Mesendoderm (in vitro differentiated cells): ENCODE measurements at regions not wholly inside any gene's neighbourhood (a gene's known extent, or its start where the extent isn't known, plus 50 kb on each side); places are given as distances from the start of the nearest gene placed in this dataset.

Experiments
- DNase-seq: peaks from one replicate; pipeline ENCODE4 v3.0.0; 2013
- H2AK5ac ChIP-seq: 2 replicates; pipeline ENCODE4 v1.6.1; 2013; ENCODE audit warnings: low read length, inconsistent platforms
- H2BK120ac ChIP-seq: 2 replicates; pipeline ENCODE4 v1.6.1; 2013; ENCODE audit warnings: low read depth, mild to moderate bottlenecking, low read length, moderate library complexity, mixed read lengths
- H2BK15ac ChIP-seq: replicated peaks from 2 replicates; pipeline ENCODE4 v1.6.1; 2013; ENCODE audit warnings: low read depth, mild to moderate bottlenecking, moderate library complexity
- H2BK5ac ChIP-seq: 2 replicates; pipeline ENCODE4 v1.6.1; 2013; ENCODE audit warnings: low read length, inconsistent platforms
- H3K18ac ChIP-seq: 2 replicates; pipeline ENCODE4 v1.6.1; 2013; ENCODE audit warnings: mild to moderate bottlenecking, low read length, mixed read lengths
- H3K23ac ChIP-seq: one replicate; pipeline ENCODE4 v1.6.1; 2013; ENCODE audit warnings: low read length
- H3K27ac ChIP-seq: 2 replicates; pipeline ENCODE4 v1.5.1; 2013; ENCODE audit warnings: low read depth, mild to moderate bottlenecking, inconsistent platforms, low read length, moderate library complexity
- H3K27me3 ChIP-seq: 2 replicates; pipeline ENCODE4 v1.6.1; 2013; ENCODE audit warnings: low read length, control low read depth, mild to moderate bottlenecking, inconsistent platforms; ENCODE audit not compliant: insufficient read depth, poor library complexity
- H3K36me3 ChIP-seq: 2 replicates; pipeline ENCODE4 v1.6.1; 2013; ENCODE audit warnings: low read length, inconsistent platforms; ENCODE audit not compliant: control insufficient read depth, insufficient read depth
- H3K4ac ChIP-seq: one replicate; pipeline ENCODE4 v1.6.1; 2013; ENCODE audit warnings: low read depth, mild to moderate bottlenecking, low read length, moderate library complexity
- H3K4me1 ChIP-seq: 2 replicates; pipeline ENCODE4 v1.6.1; 2013; ENCODE audit warnings: low read depth, low read length, inconsistent platforms; ENCODE audit not compliant: control insufficient read depth
- H3K4me2 ChIP-seq: 2 replicates; pipeline ENCODE4 v1.6.1; 2013; ENCODE audit warnings: low read length
- H3K4me3 ChIP-seq: 2 replicates; pipeline ENCODE4 v1.5.1; 2013; ENCODE audit warnings: mild to moderate bottlenecking, low read length
- H3K56ac ChIP-seq: one replicate; pipeline ENCODE4 v1.6.1; 2013; ENCODE audit warnings: low read length
- H3K79me1 ChIP-seq: 2 replicates; pipeline ENCODE4 v1.6.1; 2013; ENCODE audit warnings: low read length, inconsistent platforms
- H3K79me2 ChIP-seq: 2 replicates; pipeline ENCODE4 v1.6.1; 2013; ENCODE audit warnings: mild to moderate bottlenecking, low read length; ENCODE audit not compliant: control insufficient read depth, insufficient read depth
- H3K9ac ChIP-seq: 2 replicates; pipeline ENCODE4 v1.6.1; 2013; ENCODE audit warnings: low read length, inconsistent platforms
- H4K5ac ChIP-seq: one replicate; pipeline ENCODE4 v1.6.1; 2013; ENCODE audit warnings: low read length
- H4K8ac ChIP-seq: one replicate; pipeline ENCODE4 v1.6.1; 2013; ENCODE audit warnings: low read depth, mild to moderate bottlenecking, control low read depth, low read length, moderate library complexity
- WGBS: extraction: QIAGEN DNeasy Blood & Tissue Kit; methylation state at CpG from one replicate; pipeline ENCODE4 v1.1.7; 2013; ENCODE audit warnings: low lambda C conversion rate, missing lambda C conversion rate; ENCODE audit not compliant: insufficient coverage; ENCODE audit errors: extremely low coverage; 5-methylcytosine and 5-hydroxymethylcytosine counted together

GRCh38 chr12:127079636-127080035 lies 1187.3 kb upstream of the TMEM132C start:
- H3K4me1 ChIP-seq, result no peaks in the 10 kb centered on the region
- no peak overlapping the region for H3K27ac ChIP-seq
- H2AK5ac ChIP-seq, result no peak overlapping the region
- no peaks in the 10 kb centered on the region for H3K79me2 ChIP-seq
- H3K4ac ChIP-seq, result no peak overlapping the region
- H2BK5ac ChIP-seq, result no peak overlapping the region
- H3K23ac ChIP-seq, result no peak overlapping the region
- DNase-seq, result no peak
- H3K27me3 ChIP-seq, result no peaks in the 10 kb centered on the region
- WGBS, result no CpG with 5 or more reads among the region's 3 CpGs
- no peak overlapping the region for H4K8ac ChIP-seq
- no peak overlapping the region for H4K5ac ChIP-seq
- H3K79me1 ChIP-seq, result no peaks in the 10 kb centered on the region
- H2BK15ac ChIP-seq, result no peak overlapping the region
- H2BK120ac ChIP-seq, result no peak overlapping the region
- no peaks in the 10 kb centered on the region for H3K36me3 ChIP-seq
- H3K4me3 ChIP-seq, result no peak overlapping the region
- no peak overlapping the region for H3K56ac ChIP-seq
- no peak overlapping the region for H3K18ac ChIP-seq
- H3K9ac ChIP-seq, result no peak overlapping the region
- H3K4me2 ChIP-seq, result no peak overlapping the region

GRCh38 chr12:127081058-127081457 lies 1185.9 kb upstream of the TMEM132C start:
- no peak overlapping the region for H2BK15ac ChIP-seq
- DNase-seq, result no peak
- H3K56ac ChIP-seq, result no peak overlapping the region
- no peak overlapping the region for H4K8ac ChIP-seq
- no peak overlapping the region for H3K4me2 ChIP-seq
- no peak overlapping the region for H3K9ac ChIP-seq
- no peak overlapping the region for H2BK5ac ChIP-seq
- H3K27me3 ChIP-seq, result no peaks in the 10 kb centered on the region
- H3K4ac ChIP-seq, result no peak overlapping the region
- no peaks in the 10 kb centered on the region for H3K4me1 ChIP-seq
- no peaks in the 10 kb centered on the region for H3K36me3 ChIP-seq
- no peaks in the 10 kb centered on the region for H3K79me1 ChIP-seq
- no CpG with 5 or more reads among the region's 2 CpGs for WGBS
- H2AK5ac ChIP-seq, result no peak overlapping the region
- H3K79me2 ChIP-seq, result no peaks in the 10 kb centered on the region
- no peak overlapping the region for H3K27ac ChIP-seq
- no peak overlapping the region for H2BK120ac ChIP-seq
- no peak overlapping the region for H4K5ac ChIP-seq
- H3K4me3 ChIP-seq, result no peak overlapping the region
- no peak overlapping the region for H3K18ac ChIP-seq
- no peak overlapping the region for H3K23ac ChIP-seq

- H3K79me1 ChIP-seq, result no peaks in the 10 kb centered on the region
- no peaks in the 10 kb centered on the region for H3K36me3 ChIP-seq
- no peak overlapping the region for H3K23ac ChIP-seq
- no peaks in the 10 kb centered on the region for H3K79me2 ChIP-seq
- no peak overlapping the region for H2BK5ac ChIP-seq
- H4K5ac ChIP-seq, result no peak overlapping the region
- H2BK120ac ChIP-seq, result no peak overlapping the region
- no peaks in the 10 kb centered on the region for H3K4me1 ChIP-seq
- peak; percentile 88 for DNase-seq
- H3K4me3 ChIP-seq, result no peak overlapping the region
- no peak overlapping the region for H2AK5ac ChIP-seq
- no peak overlapping the region for H3K9ac ChIP-seq
- H3K56ac ChIP-seq, result no peak overlapping the region
- no CpG with 5 or more reads among the region's 6 CpGs for WGBS
- no peak overlapping the region for H3K4me2 ChIP-seq
- H4K8ac ChIP-seq, result no peak overlapping the region
- no peak overlapping the region for H2BK15ac ChIP-seq
- no peak overlapping the region for H3K27ac ChIP-seq
- no peaks in the 10 kb centered on the region for H3K27me3 ChIP-seq
- no peak overlapping the region for H3K4ac ChIP-seq
- peak overlapping the region; percentile 56 for H3K18ac ChIP-seq
Measured at GRCh38 chr12:127083008-127083949, 1183.7 kb upstream of the TMEM132C start.

GRCh38 chr12:127101076-127101475 lies 1165.9 kb upstream of the TMEM132C start:
- Histone ChIP-seq H3K56ac (no peak overlapping the region), H3K4ac (no peak overlapping the region), H3K27ac (no peak overlapping the region), H3K9ac (no peak overlapping the region), H3K36me3 (no peaks in the 10 kb centered on the region), H2BK5ac (no peak overlapping the region), H3K23ac (no peak overlapping the region), H2BK15ac (no peak overlapping the region), H3K79me2 (no peaks in the 10 kb centered on the region), H3K27me3 (no peaks in the 10 kb centered on the region), H2AK5ac (no peak overlapping the region), H4K5ac (no peak overlapping the region), H3K18ac (no peak overlapping the region), H3K4me3 (no peak overlapping the region), H3K79me1 (no peaks in the 10 kb centered on the region), H2BK120ac (no peak overlapping the region), H4K8ac (no peak overlapping the region), H3K4me2 (no peak overlapping the region), H3K4me1 (no peaks in the 10 kb centered on the region)
- no CpG with 5 or more reads among the region's 1 CpG for WGBS
- DNase-seq, result no peak

- WGBS, result no CpG with 5 or more reads among the region's 3 CpGs
Measured at GRCh38 chr12:127106041-127106440, 1160.9 kb upstream of the TMEM132C start.

More at GRCh38 chr12:127106041-127106440, 1160.9 kb upstream of the TMEM132C start:
- H3K79me1 ChIP-seq, result no peaks in the 10 kb centered on the region
- no peaks in the 10 kb centered on the region for H3K27me3 ChIP-seq
- DNase-seq, result no peak
- no peaks in the 10 kb centered on the region for H3K36me3 ChIP-seq
- no peak overlapping the region for H2BK120ac ChIP-seq
- H3K9ac ChIP-seq, result no peak overlapping the region
- H3K27ac ChIP-seq, result no peak overlapping the region
- H3K23ac ChIP-seq, result no peak overlapping the region
- no peaks in the 10 kb centered on the region for H3K79me2 ChIP-seq
- no peaks in the 10 kb centered on the region for H3K4me1 ChIP-seq
- H3K4me3 ChIP-seq, result no peak overlapping the region
- H2AK5ac ChIP-seq, result no peak overlapping the region
- no peak overlapping the region for H2BK15ac ChIP-seq
- H3K4ac ChIP-seq, result no peak overlapping the region
- H2BK5ac ChIP-seq, result no peak overlapping the region
- H4K5ac ChIP-seq, result no peak overlapping the region
- H3K4me2 ChIP-seq, result no peak overlapping the region
- H4K8ac ChIP-seq, result no peak overlapping the region
- H3K18ac ChIP-seq, result no peak overlapping the region
- no peak overlapping the region for H3K56ac ChIP-seq
